ENCODE measurements at regions not wholly inside any gene's neighbourhood (a gene's known extent, or its start where the extent isn't known, plus 50 kb on each side); places are given as distances from the start of the nearest gene placed in this dataset.

- no peak for TF ChIP-seq CTCF (IDR thresholded peaks at IDR 0.05; ENCODE audit: unreplicated experiment)
- DNase-seq (ENCODE audit: unreplicated experiment): no peak
- Mint-ChIP-seq H3K27ac (ENCODE audit: low read depth, unreplicated experiment) (no peak overlapping the region), H3K4me3 (ENCODE audit: unreplicated experiment) (no peak overlapping the region), H3K4me1 (ENCODE audit: insufficient read depth, unreplicated experiment) (no peaks in the 10 kb centered on the region), H3K9me3 (ENCODE audit: unreplicated experiment) (no peaks in the 10 kb centered on the region), H3K36me3 (ENCODE audit: insufficient read depth, unreplicated experiment) (no peaks in the 10 kb centered on the region), H3K27me3 (ENCODE audit: insufficient read depth, unreplicated experiment) (no peaks in the 10 kb centered on the region)
- intact Hi-C loops (cut with micrococcal nuclease): no loop called here
- CTCF ChIA-PET: interaction anchor here (0.7 kb wide), 1 partner anchor 661 kb away, joined by 3 read pairs; no protein-coding TSS in a partner anchor
- POLR2A ChIA-PET: interaction anchor here (0.7 kb wide), 1 partner anchor 8 kb away, joined by 4 read pairs; no protein-coding TSS in a partner anchor
- no TSS peak for BruUV-seq (replicated peaks)
These were observed 991.6 kb downstream of the SLC6A15 start for GRCh38 chr12:83920821-83921547.

- no peaks in the 10 kb centered on the region for H3K36me3 Mint-ChIP-seq (ENCODE audit: insufficient read depth, unreplicated experiment)
- intact Hi-C loops (cut with micrococcal nuclease): no loop called here
- no peak overlapping the region for H3K4me3 Mint-ChIP-seq (ENCODE audit: unreplicated experiment)
- no peaks in the 10 kb centered on the region for H3K27me3 Mint-ChIP-seq (ENCODE audit: insufficient read depth, unreplicated experiment)
- TF ChIP-seq CTCF (IDR thresholded peaks at IDR 0.05; ENCODE audit: unreplicated experiment): no peak
- no peaks in the 10 kb centered on the region for H3K4me1 Mint-ChIP-seq (ENCODE audit: insufficient read depth, unreplicated experiment)
- CTCF ChIA-PET: no interaction called here
- H3K9me3 Mint-ChIP-seq (ENCODE audit: unreplicated experiment): no peaks in the 10 kb centered on the region
- BruUV-seq (replicated peaks): no TSS peak
- POLR2A ChIA-PET: no interaction called here
- no peak for DNase-seq (ENCODE audit: unreplicated experiment)
- no peak overlapping the region for H3K27ac Mint-ChIP-seq (ENCODE audit: low read depth, unreplicated experiment)
These were observed 993.5 kb downstream of the SLC6A15 start for GRCh38 chr12:83919081-83919480.

GRCh38 chr12:83904175-83904574, 1008.4 kb downstream of the SLC6A15 start:
- H3K36me3 Mint-ChIP-seq (ENCODE audit: insufficient read depth, unreplicated experiment): no peaks in the 10 kb centered on the region
- no peak for TF ChIP-seq CTCF (IDR thresholded peaks at IDR 0.05; ENCODE audit: unreplicated experiment)
- ChIA-PET CTCF (no interaction called here), POLR2A (no interaction called here)
- H3K9me3 Mint-ChIP-seq (ENCODE audit: unreplicated experiment): no peaks in the 10 kb centered on the region
- H3K27ac Mint-ChIP-seq (ENCODE audit: low read depth, unreplicated experiment): no peak overlapping the region
- no peak for DNase-seq (ENCODE audit: unreplicated experiment)
- H3K4me3 Mint-ChIP-seq (ENCODE audit: unreplicated experiment): no peak overlapping the region
- intact Hi-C loops (cut with micrococcal nuclease): no loop called here
- no peaks in the 10 kb centered on the region for H3K27me3 Mint-ChIP-seq (ENCODE audit: insufficient read depth, unreplicated experiment)
- no peaks in the 10 kb centered on the region for H3K4me1 Mint-ChIP-seq (ENCODE audit: insufficient read depth, unreplicated experiment)
- no TSS peak for BruUV-seq (replicated peaks)

- H3K9me3 Mint-ChIP-seq (ENCODE audit: unreplicated experiment): peaks cover 5% of the 10 kb centered on the region
- no peak overlapping the region for H3K4me3 Mint-ChIP-seq (ENCODE audit: unreplicated experiment)
- POLR2A ChIA-PET: no interaction called here
- CTCF ChIA-PET: no interaction called here
- H3K36me3 Mint-ChIP-seq (ENCODE audit: insufficient read depth, unreplicated experiment): no peaks in the 10 kb centered on the region
- intact Hi-C loops (cut with micrococcal nuclease): no loop called here
- no peaks in the 10 kb centered on the region for H3K27me3 Mint-ChIP-seq (ENCODE audit: insufficient read depth, unreplicated experiment)
- H3K27ac Mint-ChIP-seq (ENCODE audit: low read depth, unreplicated experiment): no peak overlapping the region
- no peak for TF ChIP-seq CTCF (IDR thresholded peaks at IDR 0.05; ENCODE audit: unreplicated experiment)
- DNase-seq (ENCODE audit: unreplicated experiment): no peak
- no TSS peak for BruUV-seq (replicated peaks)
- no peaks in the 10 kb centered on the region for H3K4me1 Mint-ChIP-seq (ENCODE audit: insufficient read depth, unreplicated experiment)
These were observed 1016.2 kb downstream of the SLC6A15 start for GRCh38 chr12:83896416-83896815.

Measured in MCF 10A (cell line).